ENCODE measurements at regions not wholly inside any gene's neighbourhood (a gene's known extent, or its start where the extent isn't known, plus 50 kb on each side); places are given as distances from the start of the nearest gene placed in this dataset.

- TF ChIP-seq POLR2AphosphoS5 (IDR thresholded peaks at IDR 0.05; ENCODE audit: insufficient read depth, low read depth, low read length) (no peak), EZH2 (IDR thresholded peaks at IDR 0.05; ENCODE audit: borderline replicate concordance, low read depth, low read length, severe bottlenecking) (no peak), CTCF (IDR thresholded peaks at IDR 0.05; ENCODE audit: extremely low read depth in 1 of 2, insufficient read depth in 1 of 2, low read depth in 1 of 2, low read length in 2 of 2) (no peak), POLR2A (IDR thresholded peaks at IDR 0.05; ENCODE audit: low read depth, low read length) (no peak), JUN (IDR thresholded peaks at IDR 0.05; ENCODE audit: borderline replicate concordance, insufficient read depth, insufficient read length, low read depth) (no peak), MYC (IDR thresholded peaks at IDR 0.05; ENCODE audit: low read depth, low read length) (no peak), GATA2 (IDR thresholded peaks at IDR 0.05; ENCODE audit: insufficient read depth, insufficient read length, low read depth, low read length) (no peak), MAX (IDR thresholded peaks at IDR 0.05; ENCODE audit: insufficient read depth, insufficient read length) (no peak), FOS (IDR thresholded peaks at IDR 0.05; ENCODE audit: borderline replicate concordance, insufficient read depth, low read length) (no peak)
Measured at GRCh38 chr21:38726482-38726881, 79.2 kb upstream of the ETS2 start.

Measured in endothelial cell of umbilical vein (primary cell).